ENCODE measurements at regions not wholly inside any gene's neighbourhood (a gene's known extent, or its start where the extent isn't known, plus 50 kb on each side); places are given as distances from the start of the nearest gene placed in this dataset.
"Not testable (repeated sequence)": the region's sequence is repeated elsewhere in the genome, so short reads cannot be mapped to it uniquely, and the experiment has no call there.

DNA sequence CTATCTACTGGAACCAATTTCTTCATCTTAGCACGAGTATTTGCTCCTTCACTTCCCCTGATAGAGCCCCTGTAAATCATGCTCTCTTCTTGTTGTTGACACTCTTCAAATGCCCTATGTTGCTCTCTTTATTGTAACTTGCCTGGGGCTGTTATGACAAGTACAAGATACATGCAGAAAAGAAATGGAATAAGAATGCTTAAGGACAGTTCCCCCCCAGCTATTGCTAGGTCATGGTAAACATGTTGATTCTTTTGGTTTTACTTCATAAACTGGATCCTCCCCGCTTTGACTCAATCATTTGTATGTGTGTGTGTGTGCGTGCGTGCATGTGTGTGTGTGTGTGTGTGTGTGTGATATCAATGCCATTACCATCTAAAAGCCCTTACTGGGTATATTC lies 368.5 kb upstream of the CNTNAP5 start:
- DNase-seq (ENCODE audit: low spot score) (no peak), ATAC-seq (no peak)
- peaks cover 28% of the 10 kb centered on the region for H3K36me3 Mint-ChIP-seq
- H3K9me3 Mint-ChIP-seq: peaks cover 26% of the 10 kb centered on the region
- H3K4me1 Mint-ChIP-seq (ENCODE audit: low read depth in 2 of 2): peaks cover 0 to 5% of the 10 kb centered on the region in 2 donors
- H3K4me3 Mint-ChIP-seq: no peak overlapping the region
- H3K27me3 Mint-ChIP-seq: no peaks in the 10 kb centered on the region
- no peak overlapping the region for H3K27ac Mint-ChIP-seq

- no peak overlapping the region for H3K27ac Mint-ChIP-seq
- no peak for DNase-seq (ENCODE audit: low spot score)
- no peak overlapping the region for H3K4me3 Mint-ChIP-seq
- no peak for ATAC-seq
- no peaks in the 10 kb centered on the region for H3K27me3 Mint-ChIP-seq
- H3K36me3 Mint-ChIP-seq: peaks cover 27% of the 10 kb centered on the region
- H3K9me3 Mint-ChIP-seq: peaks cover 23% of the 10 kb centered on the region
- H3K4me1 Mint-ChIP-seq (ENCODE audit: low read depth in 2 of 2): peaks cover 0 to 4% of the 10 kb centered on the region in 2 donors
Measured at GRCh38 chr2:123659120-123659519, 366.0 kb upstream of the CNTNAP5 start.

- H3K4me3 Mint-ChIP-seq: no peak overlapping the region
- peaks cover 9% of the 10 kb centered on the region for H3K9me3 Mint-ChIP-seq
- H3K27me3 Mint-ChIP-seq: no peaks in the 10 kb centered on the region
- no peaks in the 10 kb centered on the region for H3K4me1 Mint-ChIP-seq (ENCODE audit: low read depth in 2 of 2)
- H3K27ac Mint-ChIP-seq: no peak overlapping the region
- DNase-seq (ENCODE audit: low spot score) (no peak), ATAC-seq (no peak)
- peaks cover 11% of the 10 kb centered on the region for H3K36me3 Mint-ChIP-seq
Measured at GRCh38 chr2:123670286-123670685, 354.8 kb upstream of the CNTNAP5 start.

- not testable (repeated sequence) for H3K9me3 Mint-ChIP-seq; H3K4me3 Mint-ChIP-seq; DNase-seq (ENCODE audit: low spot score); H3K36me3 Mint-ChIP-seq; ATAC-seq; H3K4me1 Mint-ChIP-seq (ENCODE audit: low read depth in 2 of 2); H3K27ac Mint-ChIP-seq; H3K27me3 Mint-ChIP-seq
Measured at GRCh38 chr2:123683797-123684196, 341.3 kb upstream of the CNTNAP5 start.

GRCh38 chr2:123687064-123687463 lies 338.0 kb upstream of the CNTNAP5 start:
- DNase-seq (ENCODE audit: low spot score) (no peak), ATAC-seq (no peak)
- Mint-ChIP-seq H3K4me1 (ENCODE audit: low read depth in 2 of 2) (no peaks in the 10 kb centered on the region), H3K27ac (no peak overlapping the region), H3K36me3 (no peaks in the 10 kb centered on the region), H3K27me3 (no peaks in the 10 kb centered on the region), H3K4me3 (no peak overlapping the region), H3K9me3 (peaks cover 10% of the 10 kb centered on the region)

DNA sequence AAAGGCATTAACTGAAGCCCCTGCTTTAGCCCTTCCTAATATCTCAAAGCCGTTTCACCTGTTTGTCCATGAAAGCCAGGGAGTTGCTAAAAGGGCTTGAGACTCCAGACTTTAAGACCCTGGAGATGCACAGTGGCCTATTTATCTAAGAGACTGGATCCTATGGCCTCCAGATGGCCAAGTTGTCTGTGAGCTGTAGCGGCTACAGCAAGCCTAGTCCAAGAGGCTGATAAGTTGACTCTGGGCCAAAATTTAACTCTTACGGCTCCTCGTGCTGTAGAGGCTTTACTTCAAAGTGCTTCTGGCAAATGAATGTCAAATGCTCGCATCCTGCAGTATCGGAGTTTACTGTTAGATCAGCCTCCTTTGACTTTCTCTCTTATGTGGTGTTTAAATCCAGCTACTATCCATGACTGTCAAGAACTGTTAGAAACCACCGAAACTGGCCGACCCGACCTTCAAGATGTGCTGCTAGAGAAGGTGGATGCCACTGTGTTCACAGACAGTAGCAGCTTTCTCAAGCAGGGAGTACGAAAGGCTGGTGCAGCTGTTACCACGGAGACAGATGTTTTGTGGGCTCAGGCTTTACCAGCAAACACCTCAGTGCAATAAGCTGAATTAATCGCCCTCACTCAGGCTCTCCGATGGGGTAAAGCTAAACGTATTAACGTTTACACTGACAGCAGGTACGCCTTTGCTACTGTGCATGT lies 336.7 kb upstream of the CNTNAP5 start:
- Mint-ChIP-seq H3K27me3 (no peaks in the 10 kb centered on the region), H3K36me3 (no peaks in the 10 kb centered on the region), H3K27ac (no peak overlapping the region), H3K9me3 (peaks cover 14% of the 10 kb centered on the region), H3K4me3 (no peak overlapping the region), H3K4me1 (ENCODE audit: low read depth in 2 of 2) (peaks cover 0 to 3% of the 10 kb centered on the region in 2 donors)
- DNase-seq (ENCODE audit: low spot score) (no peak), ATAC-seq (no peak)

GRCh38 chr2:123692121-123692520 lies 333.0 kb upstream of the CNTNAP5 start:
- H3K27me3 Mint-ChIP-seq: no peaks in the 10 kb centered on the region
- H3K27ac Mint-ChIP-seq: no peak overlapping the region
- DNase-seq (ENCODE audit: low spot score) (no peak), ATAC-seq (no peak)
- H3K9me3 Mint-ChIP-seq: peaks cover 14% of the 10 kb centered on the region
- peaks cover 0 to 20% of the 10 kb centered on the region in 2 donors for H3K4me1 Mint-ChIP-seq (ENCODE audit: low read depth in 2 of 2)
- no peaks in the 10 kb centered on the region for H3K36me3 Mint-ChIP-seq
- H3K4me3 Mint-ChIP-seq: no peak overlapping the region

DNA sequence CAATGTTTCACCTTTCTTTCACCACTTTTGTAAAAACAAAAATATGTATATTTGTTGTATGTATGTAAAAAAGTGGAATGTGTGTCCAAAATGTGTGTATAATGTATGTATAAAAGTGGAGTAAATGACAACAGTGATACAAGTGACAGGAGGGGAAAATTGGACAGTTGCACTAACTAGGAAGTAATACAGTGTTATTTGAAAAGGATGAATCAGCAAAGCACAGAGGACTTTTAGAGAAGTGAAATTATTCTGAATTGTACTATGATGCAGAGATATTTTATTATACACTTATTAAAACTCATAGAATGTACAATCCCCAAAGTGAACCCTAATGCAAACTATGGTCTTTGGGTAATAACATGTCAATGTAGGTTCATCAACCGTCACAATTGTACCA lies 331.3 kb upstream of the CNTNAP5 start:
- H3K9me3 Mint-ChIP-seq: peaks cover 14% of the 10 kb centered on the region
- H3K4me3 Mint-ChIP-seq: no peak overlapping the region
- H3K27ac Mint-ChIP-seq: no peak overlapping the region
- no peaks in the 10 kb centered on the region for H3K36me3 Mint-ChIP-seq
- DNase-seq (ENCODE audit: low spot score) (no peak), ATAC-seq (no peak)
- H3K27me3 Mint-ChIP-seq: no peaks in the 10 kb centered on the region
- H3K4me1 Mint-ChIP-seq (ENCODE audit: low read depth in 2 of 2): peaks cover 0 to 23% of the 10 kb centered on the region in 2 donors

DNA sequence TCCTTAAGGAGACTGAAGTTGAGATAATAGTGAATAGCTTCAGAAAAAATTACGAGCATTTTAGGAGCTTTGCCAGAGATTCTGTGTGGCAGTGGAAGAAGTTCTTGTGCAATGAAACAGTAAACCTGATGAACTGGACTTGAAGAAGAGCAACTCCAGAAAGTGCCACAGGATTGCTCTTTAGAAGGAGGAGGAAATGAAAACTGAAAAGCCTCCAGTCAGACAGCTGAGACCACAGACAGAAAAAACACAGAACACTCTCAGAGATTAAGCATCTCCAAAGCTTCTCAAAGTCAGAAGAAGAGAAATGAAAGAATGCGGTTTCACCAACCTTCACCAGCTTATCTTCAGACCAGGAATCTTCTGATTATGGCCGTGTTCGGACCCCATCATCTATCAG lies 329.7 kb upstream of the CNTNAP5 start:
- Mint-ChIP-seq H3K4me3 (no peak overlapping the region), H3K36me3 (no peaks in the 10 kb centered on the region), H3K4me1 (ENCODE audit: low read depth in 2 of 2) (peaks cover 0 to 23% of the 10 kb centered on the region in 2 donors), H3K27me3 (no peaks in the 10 kb centered on the region), H3K9me3 (peaks cover 8% of the 10 kb centered on the region), H3K27ac (no peak overlapping the region)
- DNase-seq (ENCODE audit: low spot score): no peak
- ATAC-seq: no peak

DNA sequence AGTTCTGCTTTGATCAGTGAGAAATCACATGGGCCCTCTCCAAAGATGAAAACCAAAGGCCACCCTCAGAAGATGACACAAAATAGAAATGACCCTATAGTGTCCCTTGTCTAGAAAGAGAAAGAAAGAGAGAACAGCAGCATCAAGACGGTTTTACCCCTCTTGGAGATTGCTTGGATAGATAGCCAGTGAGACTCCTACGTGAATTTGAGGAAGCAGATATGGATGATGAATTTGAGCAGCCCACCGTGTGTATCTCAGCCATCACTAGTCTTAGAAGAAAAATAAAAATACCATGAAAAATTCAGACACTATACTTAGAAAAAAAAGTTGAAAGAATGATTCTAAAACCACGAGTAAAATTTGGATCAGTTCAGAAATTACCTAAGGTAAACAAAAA lies 329.1 kb upstream of the CNTNAP5 start:
- no peak for ATAC-seq
- H3K36me3 Mint-ChIP-seq: no peaks in the 10 kb centered on the region
- H3K27me3 Mint-ChIP-seq: no peaks in the 10 kb centered on the region
- no peak overlapping the region for H3K27ac Mint-ChIP-seq
- H3K4me3 Mint-ChIP-seq: no peak overlapping the region
- peaks cover 8% of the 10 kb centered on the region for H3K9me3 Mint-ChIP-seq
- no peak for DNase-seq (ENCODE audit: low spot score)
- H3K4me1 Mint-ChIP-seq (ENCODE audit: low read depth in 2 of 2): peaks cover 0 to 23% of the 10 kb centered on the region in 2 donors

GRCh38 chr2:123696799-123697410 lies 328.2 kb upstream of the CNTNAP5 start:
- H3K27me3 Mint-ChIP-seq: no peaks in the 10 kb centered on the region
- no peak for DNase-seq (ENCODE audit: low spot score)
- no peaks in the 10 kb centered on the region for H3K36me3 Mint-ChIP-seq

GRCh38 chr2:123715467-123715982 lies 309.6 kb upstream of the CNTNAP5 start:
- no peak overlapping the region for H3K4me3 Mint-ChIP-seq
- H3K9me3 Mint-ChIP-seq: peaks cover 7% of the 10 kb centered on the region
- H3K4me1 Mint-ChIP-seq (ENCODE audit: low read depth in 2 of 2): no peaks in the 10 kb centered on the region
- ATAC-seq (no peak), DNase-seq (ENCODE audit: low spot score) (no peak)
- H3K27me3 Mint-ChIP-seq: no peaks in the 10 kb centered on the region
- no peak overlapping the region for H3K27ac Mint-ChIP-seq
- H3K36me3 Mint-ChIP-seq: peaks cover 8% of the 10 kb centered on the region

More at GRCh38 chr2:123696799-123697410, 328.2 kb upstream of the CNTNAP5 start:
- peak in 1 of 2 donors; percentile 50 for ATAC-seq
- H3K9me3 Mint-ChIP-seq: peaks cover 8% of the 10 kb centered on the region
- H3K27ac Mint-ChIP-seq: no peak overlapping the region
- no peak overlapping the region for H3K4me3 Mint-ChIP-seq
- peaks cover 0 to 23% of the 10 kb centered on the region in 2 donors for H3K4me1 Mint-ChIP-seq (ENCODE audit: low read depth in 2 of 2)

GRCh38 chr2:123717636-123718334 lies 307.3 kb upstream of the CNTNAP5 start:
- Mint-ChIP-seq H3K9me3 (peaks cover 6% of the 10 kb centered on the region), H3K27me3 (no peaks in the 10 kb centered on the region), H3K27ac (no peak overlapping the region), H3K36me3 (no peaks in the 10 kb centered on the region), H3K4me3 (no peak overlapping the region), H3K4me1 (ENCODE audit: low read depth in 2 of 2) (no peaks in the 10 kb centered on the region)
- DNase-seq (ENCODE audit: low spot score) (no peak), ATAC-seq (no peak)

DNA sequence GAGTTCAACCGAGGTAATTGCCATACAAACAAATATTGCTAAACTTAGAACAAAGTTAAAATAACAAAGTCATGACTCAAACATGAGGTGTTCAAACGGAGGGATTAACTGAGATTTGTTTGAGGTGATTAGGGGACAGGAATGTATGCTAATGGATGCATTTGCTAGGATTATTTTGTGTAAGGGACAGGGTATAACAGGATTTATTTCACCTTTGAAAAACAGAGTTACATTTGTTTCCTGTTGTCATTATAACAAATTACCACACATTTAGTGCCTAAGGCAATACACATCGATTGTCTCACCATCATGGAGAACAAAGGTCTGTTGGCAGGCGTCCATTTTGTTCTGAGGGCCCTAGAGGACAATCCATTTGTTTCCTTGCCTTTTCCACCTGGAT lies 304.3 kb upstream of the CNTNAP5 start:
- Mint-ChIP-seq H3K4me1 (ENCODE audit: low read depth in 2 of 2) (no peaks in the 10 kb centered on the region), H3K4me3 (no peak overlapping the region), H3K36me3 (no peaks in the 10 kb centered on the region), H3K27me3 (no peaks in the 10 kb centered on the region), H3K27ac (no peak overlapping the region), H3K9me3 (peaks cover 9% of the 10 kb centered on the region)
- ATAC-seq: no peak
- DNase-seq (ENCODE audit: low spot score): no peak

All from natural killer cell treated with Interleukin-12 subunit alpha and Interleukin-12 subunit beta and Interleukin-15 and Interleukin-18, amount 100 ng/mL, for 72 hours (primary cell).